ENCODE measurements at regions not wholly inside any gene's neighbourhood (a gene's known extent, or its start where the extent isn't known, plus 50 kb on each side); places are given as distances from the start of the nearest gene placed in this dataset.
A peak's percentile ranks its signal among the peaks of the same experiment; 100 is the strongest.

- Histone ChIP-seq H3K27me3 (peaks cover 4% of the 10 kb centered on the region), H3K36me3 (no peaks in the 10 kb centered on the region), H3K27ac (no peak overlapping the region), H3K4me3 (no peak overlapping the region), H3K9me3 (ENCODE audit: low read depth) (no peaks in the 10 kb centered on the region), H3K4me1 (ENCODE audit: low read depth) (peaks cover 34% of the 10 kb centered on the region)
- no peak for DNase-seq (ENCODE audit: low read depth in 1 of 2, low spot score in 1 of 2)
- TF ChIP-seq CTCF (IDR thresholded peaks at IDR 0.05; ENCODE audit: low read depth, low read length) = no peak
Observed at GRCh38 chr2:120567128-120567527, 168.5 kb upstream of the GLI2 start.

GRCh38 chr2:120568089-120568974 is 167.3 kb upstream of the GLI2 start:
- Histone ChIP-seq H3K4me3 (no peak overlapping the region), H3K27me3 (peaks cover 15% of the 10 kb centered on the region), H3K36me3 (no peaks in the 10 kb centered on the region), H3K4me1 (ENCODE audit: low read depth) (peaks cover 30% of the 10 kb centered on the region), H3K9me3 (ENCODE audit: low read depth) (no peaks in the 10 kb centered on the region), H3K27ac (no peak overlapping the region)
- DNase-seq (ENCODE audit: low read depth in 1 of 2, low spot score in 1 of 2) = peak in 1 of 2 donors; percentile 54
- no peak for TF ChIP-seq CTCF (IDR thresholded peaks at IDR 0.05; ENCODE audit: low read depth, low read length)

GRCh38 chr2:120568975-120569268 is 166.7 kb upstream of the GLI2 start:
- no peak for DNase-seq (ENCODE audit: low read depth in 1 of 2, low spot score in 1 of 2)
- H3K27me3 ChIP-seq = peaks cover 21% of the 10 kb centered on the region
- TF ChIP-seq CTCF (IDR thresholded peaks at IDR 0.05; ENCODE audit: low read depth, low read length) = no peak
- H3K4me3 ChIP-seq = no peak overlapping the region
- no peaks in the 10 kb centered on the region for H3K9me3 ChIP-seq (ENCODE audit: low read depth)
- no peak overlapping the region for H3K27ac ChIP-seq
- H3K4me1 ChIP-seq (ENCODE audit: low read depth) = peaks cover 30% of the 10 kb centered on the region
- no peaks in the 10 kb centered on the region for H3K36me3 ChIP-seq

GRCh38 chr2:120570001-120570400 is 165.7 kb upstream of the GLI2 start:
- H3K36me3 ChIP-seq = no peaks in the 10 kb centered on the region
- peaks cover 19% of the 10 kb centered on the region for H3K4me1 ChIP-seq (ENCODE audit: low read depth)
- no peak overlapping the region for H3K27ac ChIP-seq
- H3K9me3 ChIP-seq (ENCODE audit: low read depth) = no peaks in the 10 kb centered on the region
- H3K27me3 ChIP-seq = peaks cover 29% of the 10 kb centered on the region
- no peak overlapping the region for H3K4me3 ChIP-seq
- no peak for DNase-seq (ENCODE audit: low read depth in 1 of 2, low spot score in 1 of 2)
- TF ChIP-seq CTCF (IDR thresholded peaks at IDR 0.05; ENCODE audit: low read depth, low read length) = no peak

DNA sequence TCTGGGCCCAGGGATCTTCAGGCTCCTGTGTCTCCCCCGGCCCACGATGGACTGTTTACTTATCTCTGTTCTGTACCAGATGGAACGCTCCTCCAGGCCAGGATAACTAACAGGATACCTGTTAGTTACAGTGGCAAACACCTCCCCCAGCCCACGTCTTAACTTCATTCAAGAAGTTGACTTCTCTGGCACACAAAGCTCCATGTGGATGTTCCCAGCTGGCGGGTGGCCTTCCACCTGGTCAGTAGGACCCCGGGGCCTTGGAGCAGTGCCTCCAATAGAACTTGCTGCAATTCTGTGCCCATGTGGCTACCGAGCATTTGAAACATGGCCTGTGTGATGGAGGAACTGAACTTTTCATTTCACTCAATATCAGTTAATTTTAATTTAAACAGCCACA is 165.1 kb upstream of the GLI2 start:
- no peak for DNase-seq (ENCODE audit: low read depth in 1 of 2, low spot score in 1 of 2)
- no peaks in the 10 kb centered on the region for H3K36me3 ChIP-seq
- H3K9me3 ChIP-seq (ENCODE audit: low read depth) = no peaks in the 10 kb centered on the region
- H3K4me1 ChIP-seq (ENCODE audit: low read depth) = peaks cover 13% of the 10 kb centered on the region
- H3K27me3 ChIP-seq = peaks cover 32% of the 10 kb centered on the region
- TF ChIP-seq CTCF (IDR thresholded peaks at IDR 0.05; ENCODE audit: low read depth, low read length) = no peak
- no peak overlapping the region for H3K27ac ChIP-seq
- H3K4me3 ChIP-seq = no peak overlapping the region

Measured in cardiac muscle cell (in vitro differentiated cells and primary cell).